NB4 (cell line): ENCODE measurements at regions not wholly inside any gene's neighbourhood (a gene's known extent, or its start where the extent isn't known, plus 50 kb on each side); places are given as distances from the start of the nearest gene placed in this dataset.

Experiments
- CTCF ChIP-seq: IDR thresholded peaks from one replicate; pipeline ENCODE4 v1.5.1; 2012; ENCODE audit warnings: low read depth, low read length
- MAX ChIP-seq: IDR thresholded peaks from 2 replicates; pipeline ENCODE4 v1.6.1; 2011; ENCODE audit warnings: low read depth, low read length
- POLR2A ChIP-seq: IDR thresholded peaks from 2 replicates; pipeline ENCODE4 v1.6.1; 2011; ENCODE audit warnings: mild to moderate bottlenecking; ENCODE audit not compliant: insufficient read length; ENCODE audit errors: extremely low read depth

GRCh38 chr3:166011771-166012170, 174.5 kb upstream of the BCHE start:
- TF ChIP-seq CTCF (no peak), POLR2A (no peak), MAX (no peak)
